ENCODE measurements at regions not wholly inside any gene's neighbourhood (a gene's known extent, or its start where the extent isn't known, plus 50 kb on each side); places are given as distances from the start of the nearest gene placed in this dataset.
"Not testable (repeated sequence)": the region's sequence is repeated elsewhere in the genome, so short reads cannot be mapped to it uniquely, and the experiment has no call there.

DNA sequence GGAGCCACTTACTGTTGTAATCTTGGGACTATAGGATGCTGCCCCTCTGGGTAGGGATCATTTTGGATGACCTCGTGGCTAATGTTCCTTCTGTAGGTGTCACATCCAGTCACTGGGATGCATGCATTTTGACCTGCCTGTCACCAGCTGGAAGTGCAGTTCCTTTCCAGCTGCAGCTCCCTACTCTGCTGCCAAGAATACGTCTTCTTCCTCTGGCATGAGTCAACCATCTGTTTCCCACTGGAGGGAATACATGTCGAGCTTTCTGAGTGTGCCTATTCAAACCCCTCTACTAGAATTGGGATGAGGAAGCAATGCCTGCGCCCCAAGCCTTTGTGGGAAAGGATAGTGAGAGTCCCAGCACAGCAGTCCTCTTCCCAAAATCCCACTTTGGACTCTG, 415.5 kb upstream of the ADAMTS5 start:
- no peak for DNase-seq (ENCODE audit: low read depth in 2 of 2)

GRCh38 chr21:27380303-27380702, 413.4 kb upstream of the ADAMTS5 start:
- DNase-seq (ENCODE audit: low read depth in 2 of 2): no peak

DNA sequence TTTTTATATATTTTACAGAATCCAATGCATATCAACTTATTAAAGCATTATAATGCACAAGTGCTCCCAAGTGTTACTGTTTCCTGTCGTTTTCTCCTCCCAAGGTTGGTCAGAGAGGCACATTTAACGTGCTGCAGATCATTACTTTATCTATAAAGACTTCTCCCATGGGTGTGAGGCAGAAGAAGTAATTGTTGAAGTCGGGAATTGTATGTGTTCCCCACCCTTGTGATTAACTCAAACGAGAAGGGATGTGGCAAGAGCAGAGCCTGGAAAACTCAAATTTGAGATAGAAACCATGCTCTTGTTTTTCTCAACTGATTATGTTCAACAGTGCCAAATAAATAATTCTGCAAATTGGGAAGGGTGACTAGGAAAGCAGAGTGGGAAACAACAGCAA, 412.5 kb upstream of the ADAMTS5 start:
- DNase-seq (ENCODE audit: low read depth in 2 of 2): no peak

DNA sequence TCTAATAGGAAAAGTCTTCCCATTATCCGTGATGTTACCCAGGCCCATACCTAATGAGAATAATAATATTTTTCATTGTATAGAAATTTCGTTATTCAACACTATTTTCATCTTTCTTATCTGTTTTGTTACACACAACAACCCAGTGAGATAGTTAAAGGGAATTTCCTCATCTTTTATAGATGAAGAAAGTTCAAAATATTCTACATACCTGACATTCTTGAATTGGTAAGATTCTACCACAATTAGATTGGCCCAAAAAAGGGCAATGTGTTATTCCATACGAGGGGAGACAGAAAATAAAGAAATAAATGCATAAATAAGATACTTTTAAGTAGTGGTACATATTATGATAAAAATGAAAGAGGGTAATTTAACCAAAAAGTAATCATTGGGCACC, 405.5 kb upstream of the ADAMTS5 start:
- no peak for DNase-seq (ENCODE audit: low read depth in 2 of 2)

- DNase-seq (ENCODE audit: low read depth in 2 of 2): no peak
Observed at GRCh38 chr21:27371975-27372331, 405.1 kb upstream of the ADAMTS5 start.

GRCh38 chr21:27371115-27371974, 404.5 kb upstream of the ADAMTS5 start:
- no peak for DNase-seq (ENCODE audit: low read depth in 2 of 2)

DNA sequence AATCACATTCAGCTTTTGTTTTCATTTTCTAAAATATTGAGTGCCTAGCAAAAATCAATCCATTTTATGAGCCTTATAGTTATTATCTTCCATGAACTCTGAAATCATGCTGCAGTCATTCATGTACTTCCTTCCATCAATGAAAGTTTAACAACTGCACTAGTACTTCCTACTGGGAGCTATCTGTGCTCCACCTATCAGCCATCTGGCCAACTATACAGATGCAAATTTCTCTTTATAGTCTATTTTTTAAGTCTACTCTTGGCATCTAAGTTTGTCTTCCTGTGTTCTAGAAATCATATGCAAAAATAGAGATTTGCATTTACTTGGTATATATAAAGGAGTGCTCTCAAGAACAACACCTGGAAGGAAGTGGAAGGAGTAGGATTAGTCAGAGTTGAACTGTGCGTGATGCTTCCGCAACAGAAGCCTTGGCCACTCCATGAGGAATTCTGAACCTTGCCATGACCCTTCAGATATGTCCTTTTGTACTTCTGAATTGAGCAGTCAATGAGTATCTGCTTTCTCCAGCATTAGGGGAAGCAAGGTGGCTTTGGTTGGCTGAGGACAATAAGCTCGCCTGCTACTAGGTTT, 403.2 kb upstream of the ADAMTS5 start:
- DNase-seq (ENCODE audit: low read depth in 2 of 2): no peak

DNA sequence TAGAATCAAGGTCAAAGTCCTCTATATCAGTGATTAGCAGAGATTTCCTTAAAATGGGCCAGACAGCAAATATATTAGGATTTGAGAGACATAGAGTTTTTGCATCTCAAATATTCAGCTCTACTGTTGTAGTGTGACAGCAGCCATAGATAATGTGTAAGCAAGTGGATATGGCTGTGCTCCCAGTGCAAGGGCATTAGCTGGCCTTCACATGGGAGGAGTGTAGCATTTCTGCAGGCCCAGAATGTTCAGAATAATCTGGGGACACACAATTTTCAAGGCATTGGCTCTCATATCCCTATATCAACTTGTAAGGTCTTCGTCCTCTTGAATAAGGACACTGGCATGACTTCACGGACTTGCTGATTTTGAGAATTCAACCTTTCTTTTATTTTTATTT, 402.3 kb upstream of the ADAMTS5 start:
- DNase-seq (ENCODE audit: low read depth in 2 of 2): no peak

- DNase-seq (ENCODE audit: low read depth in 2 of 2): no peak
Observed at GRCh38 chr21:27366646-27367235, 399.9 kb upstream of the ADAMTS5 start.

DNA sequence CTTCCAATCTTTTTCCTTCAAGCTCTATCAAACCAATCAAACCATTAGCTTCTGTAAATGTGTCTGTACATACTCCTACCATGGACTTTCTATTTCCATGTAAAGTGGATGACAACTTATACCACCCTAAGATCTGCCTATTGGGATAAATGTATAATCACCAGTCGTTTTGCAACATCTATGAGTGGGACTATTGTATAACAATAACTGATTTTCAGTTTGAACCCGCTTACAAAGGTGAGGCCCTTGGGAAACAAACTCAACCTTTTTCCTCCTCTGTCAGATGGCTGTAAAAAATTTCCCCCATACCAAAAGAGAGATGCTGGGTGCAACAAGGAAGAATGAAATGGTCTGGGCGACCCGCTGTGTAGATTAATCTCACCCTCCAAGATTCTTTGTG, 399.1 kb upstream of the ADAMTS5 start:
- no peak for DNase-seq (ENCODE audit: low read depth in 2 of 2)

DNA sequence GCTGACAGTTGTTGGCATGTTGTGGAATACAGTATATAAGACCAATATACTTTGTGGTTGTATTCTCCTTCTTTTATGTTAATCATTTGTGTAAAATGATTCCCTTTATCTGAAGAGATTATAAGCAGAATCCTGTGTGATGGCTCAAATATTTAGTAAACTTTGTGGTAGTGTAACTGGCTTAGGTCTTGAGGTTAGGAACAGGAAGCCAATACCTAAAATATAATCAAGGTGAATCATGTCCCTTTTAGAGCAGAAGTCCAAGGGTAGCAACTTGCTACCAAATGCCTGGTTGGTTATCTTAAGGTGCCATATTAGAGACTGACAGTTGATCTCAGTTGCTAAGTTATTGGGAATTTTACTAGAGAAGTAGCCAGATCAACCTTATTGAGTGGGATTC, 398.5 kb upstream of the ADAMTS5 start:
- no peak for DNase-seq (ENCODE audit: low read depth in 2 of 2)

- no peak for DNase-seq (ENCODE audit: low read depth in 2 of 2)
Observed at GRCh38 chr21:27363719-27364477, 397.0 kb upstream of the ADAMTS5 start.

GRCh38 chr21:27362249-27362648, 395.4 kb upstream of the ADAMTS5 start:
- no peak for DNase-seq (ENCODE audit: low read depth in 2 of 2)

- no peak for DNase-seq (ENCODE audit: low read depth in 2 of 2)
Observed at GRCh38 chr21:27359141-27359540, 392.3 kb upstream of the ADAMTS5 start.

GRCh38 chr21:27352885-27353284, 386.0 kb upstream of the ADAMTS5 start:
- DNase-seq (ENCODE audit: low read depth in 2 of 2): no peak

GRCh38 chr21:27346041-27346448, 379.2 kb upstream of the ADAMTS5 start:
- no peak for DNase-seq (ENCODE audit: low read depth in 2 of 2)

DNA sequence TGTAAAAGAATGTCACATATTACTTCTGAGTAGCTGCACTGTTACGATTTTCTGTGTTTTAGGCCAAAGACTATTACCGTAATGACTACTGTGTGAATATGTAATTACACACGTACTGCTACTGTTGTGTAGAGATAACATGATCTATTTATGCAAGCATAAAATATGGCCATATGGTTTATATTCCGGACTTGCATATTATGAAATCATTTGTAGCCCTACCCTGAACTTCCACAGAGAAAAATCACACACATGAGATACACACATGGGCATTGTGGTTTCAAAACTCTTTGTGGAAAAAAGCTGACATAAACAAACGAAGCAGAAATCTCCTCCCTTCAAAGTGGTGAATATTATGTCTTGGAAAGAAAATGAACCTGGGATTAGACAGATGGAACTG, 373.0 kb upstream of the ADAMTS5 start:
- no peak for DNase-seq (ENCODE audit: low read depth in 2 of 2)

DNA sequence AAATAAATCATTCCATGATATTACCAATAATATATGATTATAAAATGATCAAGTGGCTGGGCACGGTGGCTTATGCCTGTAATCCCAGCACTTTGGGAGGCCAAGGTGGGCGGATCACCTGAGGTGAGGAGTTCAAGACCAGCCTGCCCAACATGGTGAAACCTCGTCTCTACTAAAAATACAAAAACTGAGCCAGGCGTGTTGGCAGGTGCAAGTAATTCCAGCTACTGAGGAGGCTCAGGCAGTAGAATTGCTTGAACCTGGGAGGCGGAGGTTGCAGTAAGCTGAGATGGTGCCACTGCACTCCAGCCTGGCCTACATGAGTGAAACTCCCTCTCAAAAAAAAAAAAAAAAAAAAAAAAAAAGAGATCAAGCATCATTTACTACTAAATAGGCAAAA, 371.1 kb upstream of the ADAMTS5 start:
- not testable (repeated sequence) for DNase-seq (ENCODE audit: low read depth in 2 of 2)

DNA sequence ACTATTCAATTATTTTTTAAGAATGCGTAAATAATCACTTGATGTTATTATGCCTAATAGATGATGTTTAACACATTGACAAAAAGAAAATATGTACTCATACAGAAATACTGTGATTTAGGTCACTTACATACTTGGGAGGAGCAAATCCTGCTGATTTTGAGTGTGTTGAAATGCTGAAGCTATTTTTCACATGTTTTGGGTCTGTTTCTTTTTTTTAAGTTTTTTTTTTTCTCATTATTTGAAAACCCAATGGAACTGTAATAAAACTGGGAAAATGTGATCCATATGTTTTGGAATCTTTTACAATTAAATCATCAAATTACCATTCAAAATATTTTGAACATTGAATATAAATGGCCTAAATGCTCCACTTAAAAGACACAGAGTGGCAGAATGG, 366.2 kb upstream of the ADAMTS5 start:
- no peak for DNase-seq (ENCODE audit: low read depth in 2 of 2)

DNA sequence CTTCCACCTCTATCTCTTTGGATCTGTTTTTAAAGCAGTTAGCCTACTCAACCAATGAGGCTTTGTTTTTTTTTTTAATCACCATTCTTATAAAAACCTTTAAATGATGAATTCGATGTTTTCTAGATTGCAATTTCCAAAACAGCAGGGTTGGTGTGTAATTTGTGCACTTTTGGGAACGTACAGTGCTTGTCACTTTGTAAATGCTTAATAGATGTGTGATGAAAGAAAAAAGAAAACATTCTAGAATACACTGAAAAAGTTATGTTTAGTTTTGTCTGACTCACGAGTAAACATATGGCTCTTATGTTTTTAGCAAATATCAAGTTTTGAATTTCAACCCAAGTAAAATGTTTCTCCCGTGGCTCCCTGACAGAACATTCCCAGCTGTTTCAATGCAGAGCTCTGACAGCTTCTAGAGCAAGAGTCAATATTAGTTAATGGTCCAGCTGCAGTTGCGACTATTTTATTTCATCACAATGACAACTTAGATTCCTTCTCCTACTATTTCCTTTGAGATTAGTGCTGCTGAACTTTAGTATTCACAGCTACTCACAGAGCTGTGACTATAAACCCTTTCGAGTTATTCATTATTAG, 362.5 kb upstream of the ADAMTS5 start:
- no peak for DNase-seq (ENCODE audit: low read depth in 2 of 2)

DNA sequence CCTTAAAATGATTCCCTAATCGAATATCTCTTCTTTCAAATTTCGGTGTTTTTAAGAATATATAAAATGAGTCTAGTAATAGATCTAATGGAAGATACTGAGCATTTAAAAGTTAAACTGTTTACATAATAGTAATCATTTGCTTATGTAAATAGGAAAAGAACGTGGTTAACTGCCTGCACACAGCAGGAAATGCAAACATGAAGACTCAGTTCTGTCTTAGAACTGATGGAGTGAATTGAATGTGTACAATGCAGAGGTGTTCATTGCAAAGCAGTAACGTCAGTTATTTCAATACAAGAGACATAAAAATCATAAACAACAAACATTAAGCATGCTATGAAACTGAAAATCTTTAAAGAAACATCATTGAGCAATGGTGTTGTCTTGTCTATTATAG, 359.4 kb upstream of the ADAMTS5 start:
- no peak for DNase-seq (ENCODE audit: low read depth in 2 of 2)

- DNase-seq (ENCODE audit: low read depth in 2 of 2): no peak
Observed at GRCh38 chr21:27323331-27323730, 356.4 kb upstream of the ADAMTS5 start.
